ENCODE measurements at regions not wholly inside any gene's neighbourhood (a gene's known extent, or its start where the extent isn't known, plus 50 kb on each side); places are given as distances from the start of the nearest gene placed in this dataset.
"Not testable (repeated sequence)": the region's sequence is repeated elsewhere in the genome, so short reads cannot be mapped to it uniquely, and the experiment has no call there.

DNA sequence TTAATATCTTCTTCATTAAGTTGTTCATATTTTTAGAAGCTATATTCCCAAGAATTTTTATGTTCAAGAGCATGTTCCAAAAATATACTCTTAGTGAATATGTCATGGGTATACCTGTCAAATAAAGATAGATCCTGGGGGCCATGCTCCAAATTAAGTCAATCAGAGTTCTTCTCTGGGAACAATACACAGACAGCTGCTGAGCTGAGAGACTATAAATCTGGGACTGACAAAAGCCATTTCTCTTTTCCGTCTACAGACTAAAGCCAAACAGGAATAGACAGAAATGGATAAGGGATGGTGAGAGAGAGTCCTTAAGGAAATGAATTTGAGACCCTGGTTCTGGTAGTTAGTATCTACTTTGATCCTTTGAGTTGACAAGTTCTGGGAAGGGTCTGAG is 465.1 kb upstream of the RASGRP1 start:
- Histone ChIP-seq H3K4me3 (ENCODE audit: low read depth, low read length) (no peak overlapping the region), H3K9me3 (ENCODE audit: control insufficient read depth, insufficient read depth, low read length) (no peaks in the 10 kb centered on the region), H3K27me3 (ENCODE audit: control insufficient read depth, insufficient read depth, low read length) (no peaks in the 10 kb centered on the region), H3K27ac (ENCODE audit: low read depth, low read length) (no peak overlapping the region)
- no peak for DNase-seq (ENCODE audit: low read depth, low spot score)
- TF ChIP-seq, protein P1, sequence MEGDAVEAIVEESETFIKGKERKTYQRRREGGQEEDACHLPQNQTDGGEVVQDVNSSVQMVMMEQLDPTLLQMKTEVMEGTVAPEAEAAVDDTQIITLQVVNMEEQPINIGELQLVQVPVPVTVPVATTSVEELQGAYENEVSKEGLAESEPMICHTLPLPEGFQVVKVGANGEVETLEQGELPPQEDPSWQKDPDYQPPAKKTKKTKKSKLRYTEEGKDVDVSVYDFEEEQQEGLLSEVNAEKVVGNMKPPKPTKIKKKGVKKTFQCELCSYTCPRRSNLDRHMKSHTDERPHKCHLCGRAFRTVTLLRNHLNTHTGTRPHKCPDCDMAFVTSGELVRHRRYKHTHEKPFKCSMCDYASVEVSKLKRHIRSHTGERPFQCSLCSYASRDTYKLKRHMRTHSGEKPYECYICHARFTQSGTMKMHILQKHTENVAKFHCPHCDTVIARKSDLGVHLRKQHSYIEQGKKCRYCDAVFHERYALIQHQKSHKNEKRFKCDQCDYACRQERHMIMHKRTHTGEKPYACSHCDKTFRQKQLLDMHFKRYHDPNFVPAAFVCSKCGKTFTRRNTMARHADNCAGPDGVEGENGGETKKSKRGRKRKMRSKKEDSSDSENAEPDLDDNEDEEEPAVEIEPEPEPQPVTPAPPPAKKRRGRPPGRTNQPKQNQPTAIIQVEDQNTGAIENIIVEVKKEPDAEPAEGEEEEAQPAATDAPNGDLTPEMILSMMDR (IDR thresholded peaks at IDR 0.05; ENCODE audit: low read depth, low read length), result no peak
- POLR2A ChIA-PET, result no interaction called here
- CTCF ChIA-PET, result no interaction called here

DNA sequence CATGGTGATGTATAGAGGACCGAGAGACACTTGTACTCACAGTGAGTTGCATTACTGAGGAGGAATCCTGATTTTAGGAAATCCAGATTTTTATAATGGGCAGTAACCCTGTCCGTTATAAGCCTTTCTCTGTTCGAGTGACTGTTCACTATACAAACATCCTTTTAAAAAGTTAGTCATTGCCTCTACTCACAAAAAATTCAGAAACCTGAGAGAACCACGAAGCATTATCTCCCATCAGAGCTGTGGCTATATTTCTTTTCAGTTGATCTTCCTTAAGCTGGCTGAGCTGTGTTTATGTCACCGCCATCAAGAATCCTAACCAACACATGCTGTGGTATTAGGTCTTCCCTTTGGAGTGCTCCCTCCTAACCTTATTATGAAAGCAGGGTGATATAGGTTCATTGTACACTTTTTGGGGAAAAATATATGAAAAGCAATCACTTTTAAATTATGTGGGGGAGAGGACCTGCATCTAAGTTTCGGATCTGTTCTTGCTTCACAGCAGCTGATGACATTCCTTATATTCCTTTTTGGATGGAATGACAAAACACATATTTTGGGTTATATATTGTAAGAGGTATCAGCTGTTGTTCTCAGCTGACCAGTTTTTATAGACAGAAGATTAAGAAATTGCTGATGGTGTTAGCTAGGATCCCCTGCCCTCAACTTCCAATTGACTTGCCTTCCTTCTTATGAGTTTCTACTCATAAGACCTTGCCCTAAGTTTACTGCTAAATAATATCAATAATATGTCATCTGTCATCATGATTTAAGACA is 465.9 kb upstream of the RASGRP1 start:
- Histone ChIP-seq H3K27ac (ENCODE audit: low read depth, low read length) (no peak overlapping the region), H3K4me3 (ENCODE audit: low read depth, low read length) (no peak overlapping the region), H3K9me3 (ENCODE audit: control insufficient read depth, insufficient read depth, low read length) (no peaks in the 10 kb centered on the region), H3K27me3 (ENCODE audit: control insufficient read depth, insufficient read depth, low read length) (no peaks in the 10 kb centered on the region)
- no peak for DNase-seq (ENCODE audit: low read depth, low spot score)
- CTCF ChIA-PET, result interaction anchor here (0.9 kb wide), 1 partner anchor 39 kb away, joined by 3 read pairs; no protein-coding TSS in a partner anchor
- TF ChIP-seq, protein P1 (IDR thresholded peaks at IDR 0.05; ENCODE audit: low read depth, low read length), result no peak
- POLR2A ChIA-PET, result no interaction called here

DNA sequence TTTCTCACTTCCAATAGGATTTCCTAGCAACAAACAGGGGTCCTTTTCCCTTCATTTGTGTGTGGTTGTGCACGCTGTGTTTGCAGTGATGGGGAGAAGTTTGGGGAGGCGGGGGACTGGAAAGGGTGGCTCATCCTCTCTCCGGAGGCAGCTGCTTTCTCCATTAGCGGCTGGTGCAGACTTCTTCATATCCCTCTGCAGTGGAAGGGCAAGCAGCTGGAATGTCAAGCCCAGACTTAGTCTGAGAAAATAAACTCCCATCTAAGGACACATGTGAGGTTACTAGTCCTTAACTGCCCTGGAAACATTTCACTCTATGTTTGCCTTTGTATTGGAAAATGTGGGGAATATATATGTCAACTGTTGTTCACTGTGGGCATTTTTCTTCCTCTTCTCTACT is 467.0 kb upstream of the RASGRP1 start:
- TF ChIP-seq, protein P1 (IDR thresholded peaks at IDR 0.05; ENCODE audit: low read depth, low read length), result no peak

DNA sequence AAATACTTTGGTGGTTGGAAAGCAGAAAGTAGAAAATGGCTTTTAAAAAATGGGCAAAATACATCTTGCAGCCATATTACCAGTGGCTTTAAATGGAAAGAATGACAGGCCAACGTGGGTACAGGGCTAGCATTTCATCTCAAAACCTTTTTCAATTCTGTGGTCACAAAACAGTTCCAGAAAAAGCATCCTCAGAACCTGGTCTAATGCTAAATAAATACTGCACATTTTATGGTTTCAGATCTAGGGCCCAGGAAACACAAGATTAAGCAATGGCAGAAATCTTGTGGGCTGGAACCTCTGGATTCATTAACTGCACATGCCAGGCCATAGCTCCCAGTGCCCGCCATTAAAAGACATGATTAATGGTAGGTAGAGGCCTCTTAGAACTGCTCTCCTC is 470.2 kb upstream of the RASGRP1 start:
- POLR2A ChIA-PET, result no interaction called here
- CTCF ChIA-PET, result no interaction called here
- Histone ChIP-seq H3K9me3 (ENCODE audit: control insufficient read depth, insufficient read depth, low read length) (no peaks in the 10 kb centered on the region), H3K27ac (ENCODE audit: low read depth, low read length) (no peak overlapping the region), H3K4me3 (ENCODE audit: low read depth, low read length) (no peak overlapping the region), H3K27me3 (ENCODE audit: control insufficient read depth, insufficient read depth, low read length) (no peaks in the 10 kb centered on the region)
- DNase-seq (ENCODE audit: low read depth, low spot score), result no peak
- TF ChIP-seq, protein P1 (IDR thresholded peaks at IDR 0.05; ENCODE audit: low read depth, low read length), result no peak

More for the DNA sequence above, 467.0 kb upstream of the RASGRP1 start:
- no peaks in the 10 kb centered on the region for H3K9me3 ChIP-seq (ENCODE audit: control insufficient read depth, insufficient read depth, low read length)
- H3K27me3 ChIP-seq (ENCODE audit: control insufficient read depth, insufficient read depth, low read length), result no peaks in the 10 kb centered on the region
- no peak overlapping the region for H3K27ac ChIP-seq (ENCODE audit: low read depth, low read length)
- no peak overlapping the region for H3K4me3 ChIP-seq (ENCODE audit: low read depth, low read length)
- ChIA-PET CTCF (interaction anchor here (0.9 kb wide), 1 partner anchor 40 kb away, joined by 3 read pairs; no protein-coding TSS in a partner anchor), POLR2A (no interaction called here)
- no peak for DNase-seq (ENCODE audit: low read depth, low spot score)

DNA sequence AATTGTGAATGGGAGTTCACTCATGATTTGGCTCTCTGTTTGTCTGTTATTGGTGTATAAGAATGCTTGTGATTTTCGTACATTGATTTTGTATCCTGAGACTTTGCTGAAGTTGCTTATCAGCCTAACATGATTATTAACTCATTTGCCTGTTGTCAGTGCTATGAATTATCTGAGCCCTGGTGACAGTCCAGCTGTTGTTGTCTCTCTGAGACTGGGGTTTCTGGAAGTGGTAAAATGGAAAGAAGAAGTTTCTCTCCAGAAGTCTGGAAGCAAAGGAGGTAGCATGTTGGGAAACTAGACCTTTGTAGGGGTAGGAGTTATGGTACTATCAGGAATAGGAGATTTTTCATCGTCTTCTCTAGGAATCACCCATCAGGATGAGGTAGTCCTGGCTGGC is 473.0 kb upstream of the RASGRP1 start:
- POLR2A ChIA-PET; CTCF ChIA-PET; H3K27ac ChIP-seq (ENCODE audit: low read depth, low read length); DNase-seq (ENCODE audit: low read depth, low spot score); H3K27me3 ChIP-seq (ENCODE audit: control insufficient read depth, insufficient read depth, low read length); H3K4me3 ChIP-seq (ENCODE audit: low read depth, low read length); H3K9me3 ChIP-seq (ENCODE audit: control insufficient read depth, insufficient read depth, low read length): not testable (repeated sequence)
